HCT116 (cell line): ENCODE measurements at regions not wholly inside any gene's neighbourhood (a gene's known extent, or its start where the extent isn't known, plus 50 kb on each side); places are given as distances from the start of the nearest gene placed in this dataset.

Source experiments
- ATAC-seq: fragments of 200-7000 bp; cut with Tn5 transposase; 2 replicates; pipeline ENCODE4 v1.9.1; 2020; ENCODE audit warnings: mild to moderate bottlenecking, moderate library complexity
- BruUV-seq: library from RNA; stranded (reverse); fragments of 400-500 nt; replicated peaks from 2 replicates; lab custom pipeline; 2021; lab: Mats Ljungman, UMichigan
- CTCF ChIA-PET: fragments of 300-600 bp; sonication (Branson Sonifier 250); formaldehyde crosslinking; loops from one replicate; lab custom pipeline; 2021; ENCODE audit warnings: antibody characterized with exemption; lab: Charles Lee
- POLR2A ChIA-PET: fragments of 300-600, 350-600 bp; sonication (Branson Sonifier 250); formaldehyde crosslinking; loops from one replicate; lab custom pipeline; 2021; ENCODE audit warnings: antibody characterized with exemption; lab: Charles Lee
- RAD21 ChIA-PET, 2 experiments: fragments of 300-600 bp; sonication (Branson Sonifier 250); formaldehyde crosslinking; loops; one replicate each; lab custom pipeline; 2023; ENCODE audit warnings: low total read pairs in 2 of 2; ENCODE audit not compliant: uncharacterized antibody in 2 of 2, unreplicated experiment in 2 of 2, low non-redundant PET in 1 of 2; lab: Charles Lee
- DNase-seq: peaks from one replicate; pipeline ENCODE4 v3.0.0-alpha.2; 2010; ENCODE audit warnings: low read depth, low spot score
- H2AFZ ChIP-seq: fragments of 200-600 bp; shearing (Covaris generic), sonication (generic); 2 replicates; pipeline ENCODE4 v1.6.1; 2017; ENCODE audit warnings: low read depth, mixed run types, mixed read lengths, antibody characterized with exemption, low read length; ENCODE audit not compliant: poor library complexity, severe bottlenecking
- H3K27ac ChIP-seq: 2 replicates; pipeline ENCODE4 v1.5.1; 2012; ENCODE audit warnings: low read depth, low read length
- H3K27me3 ChIP-seq: fragments of 200-600 bp; sonication (generic); 2 replicates; pipeline ENCODE4 v1.6.1; 2016; ENCODE audit warnings: mixed run types, low read length, mixed read lengths; ENCODE audit not compliant: insufficient read depth
- H3K36me3 ChIP-seq, 2 experiments: fragments of 200-500 bp in 1 of 2; fragments of 200-600 bp in 1 of 2; sonication (Bioruptor generic) in 1 of 2; sonication (generic) in 1 of 2; 2 replicates each; pipeline versions ENCODE4 v1.5.1 to v1.6.1; 2014 to 2016; ENCODE audit warnings: low read length in 2 of 2, inconsistent platforms in 1 of 2, mixed read lengths in 1 of 2, mixed run types in 1 of 2; ENCODE audit not compliant: insufficient read depth in 2 of 2, control insufficient read depth in 1 of 2
- H3K4me1 ChIP-seq, 2 experiments: fragments of 200-600 bp in 1 of 2; sonication (generic) in 1 of 2; 2 replicates each; pipeline versions ENCODE4 v1.5.1 to v1.6.1; 2012 to 2017; ENCODE audit warnings: low read length in 2 of 2, inconsistent platforms in 1 of 2, mild to moderate bottlenecking in 1 of 2, mixed read lengths in 1 of 2, mixed run types in 1 of 2, moderate library complexity in 1 of 2; ENCODE audit not compliant: insufficient read depth in 2 of 2, control insufficient read depth in 1 of 2
- H3K4me2 ChIP-seq: fragments of 200-600 bp; sonication (generic); 2 replicates; pipeline ENCODE4 v1.6.1; 2017; ENCODE audit warnings: mixed run types, low read length, mixed read lengths
- H3K4me3 ChIP-seq, 2 experiments: fragments of 200-600 bp in 1 of 2; sonication (generic) in 1 of 2; replicated peaks in 1 of 2; 2 replicates each; pipeline ENCODE4 v1.5.1; 2011 to 2016; ENCODE audit warnings: low read length in 2 of 2, control low read depth in 1 of 2, low read depth in 1 of 2, mild to moderate bottlenecking in 1 of 2, mixed read lengths in 1 of 2, mixed run types in 1 of 2
- H3K79me2 ChIP-seq: fragments of 200-600 bp; sonication (generic); 2 replicates; pipeline ENCODE4 v1.6.1; 2017; ENCODE audit warnings: mild to moderate bottlenecking, mixed run types, low read length, moderate library complexity, mixed read lengths; ENCODE audit not compliant: insufficient read depth
- H3K9ac ChIP-seq: fragments of 200-600 bp; sonication (generic); 2 replicates; pipeline ENCODE4 v1.6.1; 2016; ENCODE audit warnings: low read length, mixed read lengths
- H3K9me2 ChIP-seq: fragments of 200-600 bp; sonication (generic), shearing (Covaris generic); 2 replicates; pipeline ENCODE4 v1.6.1; 2017; ENCODE audit warnings: mixed run types, mild to moderate bottlenecking, moderate library complexity; ENCODE audit not compliant: insufficient read depth
- H3K9me3 ChIP-seq, 2 experiments: fragments of 200-500 bp in 1 of 2; fragments of 200-600 bp in 1 of 2; sonication (Bioruptor generic) in 1 of 2; sonication (generic) in 1 of 2; 2 replicates each; pipeline ENCODE4 v1.6.1; 2014 to 2017; ENCODE audit warnings: low read length in 2 of 2, mixed read lengths in 2 of 2, inconsistent platforms in 1 of 2, low read depth in 1 of 2, mild to moderate bottlenecking in 1 of 2, mixed run types in 1 of 2, moderate library complexity in 1 of 2; ENCODE audit not compliant: control insufficient read depth in 1 of 2, insufficient read depth in 1 of 2
- H4K20me1 ChIP-seq: fragments of 200-600 bp; sonication (generic), shearing (Covaris generic); 2 replicates; pipeline ENCODE4 v1.6.1; 2017; ENCODE audit warnings: mixed run types, mild to moderate bottlenecking, moderate library complexity; ENCODE audit not compliant: insufficient read depth
- CEBPB ChIP-seq: IDR thresholded peaks from 2 replicates; pipeline ENCODE4 v1.6.1; 2012; ENCODE audit warnings: low read depth
- EZH2 ChIP-seq: fragments of 200-600 bp; sonication (generic); IDR thresholded peaks from 2 replicates; pipeline ENCODE4 v1.6.1; 2017; ENCODE audit warnings: antibody characterized with exemption, mixed run types
- EZH2phosphoT487 ChIP-seq: fragments of 200-600 bp; IDR thresholded peaks from 2 replicates; pipeline ENCODE4 v1.6.1; 2018; ENCODE audit warnings: antibody characterized with exemption, borderline replicate concordance
- POLR2A ChIP-seq: IDR thresholded peaks from 2 replicates; pipeline ENCODE4 v1.7.0; 2011; ENCODE audit warnings: borderline replicate concordance; ENCODE audit not compliant: insufficient read depth, insufficient read length; ENCODE audit errors: extremely low read depth
- SIN3A ChIP-seq: IDR thresholded peaks from 2 replicates; pipeline ENCODE4 v1.6.1; 2012; ENCODE audit warnings: low read depth
- SRF ChIP-seq: IDR thresholded peaks from 2 replicates; pipeline ENCODE4 v1.6.1; 2012; ENCODE audit warnings: low read depth
- ZNF274 ChIP-seq: fragments of 200-500 bp; sonication (Bioruptor generic); IDR thresholded peaks from 2 replicates; pipeline ENCODE4 v1.6.1; 2014; ENCODE audit warnings: mild to moderate bottlenecking, low read depth, low read length, inconsistent platforms
- intact Hi-C: fragments of 100-400 bp; cut with micrococcal nuclease; formaldehyde crosslinking; loops from 2 replicates; pipeline ENCODE4 v1.10.0; 2022
- TF ChIP-seq, protein P1 (sequence below): IDR thresholded peaks from 2 replicates; pipeline ENCODE4 v1.6.1; 2012
- TF ChIP-seq, protein P2 (sequence below): IDR thresholded peaks from 2 replicates; pipeline ENCODE4 v1.6.1; 2012; ENCODE audit warnings: low read depth
- TF ChIP-seq, protein P3 (sequence below): IDR thresholded peaks from 2 replicates; pipeline ENCODE4 v1.6.1; 2012

DNA sequence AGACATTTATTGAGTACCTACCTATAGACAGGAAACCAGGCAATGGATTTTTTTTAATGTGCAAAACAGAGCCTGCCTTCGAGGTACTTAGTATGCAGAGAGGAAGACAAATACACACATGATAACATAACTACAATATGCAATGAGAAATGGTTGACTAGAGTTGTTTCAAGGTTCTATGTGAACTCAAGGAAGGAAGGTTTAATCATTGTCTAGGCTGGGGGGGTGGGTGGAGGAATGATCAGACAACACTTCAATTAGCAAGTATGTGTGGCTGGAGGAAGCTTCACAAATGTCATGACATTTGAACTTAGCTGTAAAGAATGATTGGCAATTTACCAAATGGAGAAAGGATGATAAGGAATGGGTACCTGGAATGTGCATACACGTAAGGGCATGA lies 985.3 kb downstream of the FLRT2 start:
- H3K9ac ChIP-seq, result no peak overlapping the region
- CTCF ChIA-PET, result no interaction called here
- no peak overlapping the region for H3K4me2 ChIP-seq
- TF ChIP-seq ZNF274 (no peak), SRF (no peak), EZH2phosphoT487 (no peak), SIN3A (no peak), POLR2A (no peak), CEBPB (no peak), EZH2 (no peak)
- TF ChIP-seq, protein P1, sequence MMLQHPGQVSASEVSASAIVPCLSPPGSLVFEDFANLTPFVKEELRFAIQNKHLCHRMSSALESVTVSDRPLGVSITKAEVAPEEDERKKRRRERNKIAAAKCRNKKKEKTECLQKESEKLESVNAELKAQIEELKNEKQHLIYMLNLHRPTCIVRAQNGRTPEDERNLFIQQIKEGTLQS, result no peak
- TF ChIP-seq, protein P2, sequence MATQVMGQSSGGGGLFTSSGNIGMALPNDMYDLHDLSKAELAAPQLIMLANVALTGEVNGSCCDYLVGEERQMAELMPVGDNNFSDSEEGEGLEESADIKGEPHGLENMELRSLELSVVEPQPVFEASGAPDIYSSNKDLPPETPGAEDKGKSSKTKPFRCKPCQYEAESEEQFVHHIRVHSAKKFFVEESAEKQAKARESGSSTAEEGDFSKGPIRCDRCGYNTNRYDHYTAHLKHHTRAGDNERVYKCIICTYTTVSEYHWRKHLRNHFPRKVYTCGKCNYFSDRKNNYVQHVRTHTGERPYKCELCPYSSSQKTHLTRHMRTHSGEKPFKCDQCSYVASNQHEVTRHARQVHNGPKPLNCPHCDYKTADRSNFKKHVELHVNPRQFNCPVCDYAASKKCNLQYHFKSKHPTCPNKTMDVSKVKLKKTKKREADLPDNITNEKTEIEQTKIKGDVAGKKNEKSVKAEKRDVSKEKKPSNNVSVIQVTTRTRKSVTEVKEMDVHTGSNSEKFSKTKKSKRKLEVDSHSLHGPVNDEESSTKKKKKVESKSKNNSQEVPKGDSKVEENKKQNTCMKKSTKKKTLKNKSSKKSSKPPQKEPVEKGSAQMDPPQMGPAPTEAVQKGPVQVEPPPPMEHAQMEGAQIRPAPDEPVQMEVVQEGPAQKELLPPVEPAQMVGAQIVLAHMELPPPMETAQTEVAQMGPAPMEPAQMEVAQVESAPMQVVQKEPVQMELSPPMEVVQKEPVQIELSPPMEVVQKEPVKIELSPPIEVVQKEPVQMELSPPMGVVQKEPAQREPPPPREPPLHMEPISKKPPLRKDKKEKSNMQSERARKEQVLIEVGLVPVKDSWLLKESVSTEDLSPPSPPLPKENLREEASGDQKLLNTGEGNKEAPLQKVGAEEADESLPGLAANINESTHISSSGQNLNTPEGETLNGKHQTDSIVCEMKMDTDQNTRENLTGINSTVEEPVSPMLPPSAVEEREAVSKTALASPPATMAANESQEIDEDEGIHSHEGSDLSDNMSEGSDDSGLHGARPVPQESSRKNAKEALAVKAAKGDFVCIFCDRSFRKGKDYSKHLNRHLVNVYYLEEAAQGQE, result no peak
- TF ChIP-seq, protein P3, sequence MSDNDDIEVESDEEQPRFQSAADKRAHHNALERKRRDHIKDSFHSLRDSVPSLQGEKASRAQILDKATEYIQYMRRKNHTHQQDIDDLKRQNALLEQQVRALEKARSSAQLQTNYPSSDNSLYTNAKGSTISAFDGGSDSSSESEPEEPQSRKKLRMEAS, result no peak
- TF ChIP-seq, all 23 proteins: peak for 0
- DNase-seq (no peak), ATAC-seq (no peak)
- no peaks in the 10 kb centered on the region for H3K9me2 ChIP-seq
- ChIA-PET RAD21 (no interaction called here), POLR2A (no interaction called here)
- no TSS peak for BruUV-seq
- intact Hi-C loops, result no loop called here
- no peaks in the 10 kb centered on the region for H3K27me3 ChIP-seq
- no peaks in the 10 kb centered on the region for H3K4me1 ChIP-seq
- H3K27ac ChIP-seq, result no peak overlapping the region
- no peaks in the 10 kb centered on the region for H4K20me1 ChIP-seq
- no peaks in the 10 kb centered on the region for H3K79me2 ChIP-seq
- no peak overlapping the region for H2AFZ ChIP-seq
- H3K4me3 ChIP-seq, result no peak overlapping the region
- peaks cover 12 to 31% of the 10 kb centered on the region in 2 experiments for H3K9me3 ChIP-seq
- H3K36me3 ChIP-seq, result no peaks in the 10 kb centered on the region; a peak in 1 of 4 replicates
